ENCODE measurements at regions not wholly inside any gene's neighbourhood (a gene's known extent, or its start where the extent isn't known, plus 50 kb on each side); places are given as distances from the start of the nearest gene placed in this dataset.

- DNase-seq (ENCODE audit: low read depth in 1 of 2, low spot score in 1 of 2), result no peak
Observed at GRCh38 chr2:39615675-39616074, 50.0 kb upstream of the TMEM178A start.
